GM19324 (cell line): ENCODE measurements at regions not wholly inside any gene's neighbourhood (a gene's known extent, or its start where the extent isn't known, plus 50 kb on each side); places are given as distances from the start of the nearest gene placed in this dataset.

Experiments used
- ATAC-seq: cut with Tn5 transposase; IDR thresholded peaks from one replicate; pipeline ENCODE4 v1.9.1; 2021; ENCODE audit warnings: mild to moderate bottlenecking, moderate library complexity; ENCODE audit not compliant: unreplicated experiment, low FRiP score

DNA sequence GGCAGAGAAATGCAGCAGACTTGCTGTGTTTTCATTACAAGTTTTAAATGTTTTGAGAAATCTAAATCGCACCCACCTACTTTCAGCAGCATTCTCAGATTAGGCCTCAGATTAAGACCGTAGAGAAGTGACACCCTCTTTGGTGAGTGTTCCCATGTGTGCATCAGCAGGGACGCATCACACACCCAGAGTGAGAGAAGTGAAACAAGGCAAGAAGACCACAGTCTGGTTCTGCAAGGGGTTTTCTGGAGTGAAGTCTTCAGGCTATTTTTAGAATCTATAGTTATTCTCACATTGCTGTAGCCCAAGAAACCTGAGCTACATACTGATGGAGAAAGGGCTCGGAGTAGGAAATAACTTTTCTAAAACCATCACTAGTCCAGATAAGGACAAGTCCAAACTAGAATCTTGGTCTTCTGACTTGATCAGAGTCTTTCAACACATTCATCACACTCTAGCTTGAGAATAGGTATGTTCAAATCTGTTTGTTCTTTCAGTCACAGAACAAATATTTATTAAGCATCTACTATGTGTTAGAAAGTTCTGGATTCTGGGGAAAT is 1216.6 kb upstream of the PIK3C3 start:
- ATAC-seq: no peak

DNA sequence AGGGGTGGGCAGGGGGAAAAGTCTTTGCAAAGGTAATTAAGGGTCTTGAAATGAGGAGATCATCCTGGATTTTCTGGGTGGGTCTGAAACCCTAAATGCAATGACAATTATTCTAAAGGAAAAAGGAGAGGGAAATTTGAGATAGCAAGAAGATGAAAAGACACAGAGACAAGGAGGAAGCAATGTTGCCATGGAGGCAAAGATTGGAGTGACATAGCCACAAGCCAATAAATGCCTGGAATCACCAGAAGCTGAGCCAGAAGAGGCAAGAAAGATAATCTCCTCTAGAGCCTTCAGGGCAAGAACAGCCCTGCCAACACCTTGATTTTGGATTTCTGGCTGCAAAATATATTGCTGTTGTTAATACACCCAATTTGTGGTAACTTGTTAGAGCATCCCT is 1246.3 kb upstream of the PIK3C3 start:
- no peak for ATAC-seq

DNA sequence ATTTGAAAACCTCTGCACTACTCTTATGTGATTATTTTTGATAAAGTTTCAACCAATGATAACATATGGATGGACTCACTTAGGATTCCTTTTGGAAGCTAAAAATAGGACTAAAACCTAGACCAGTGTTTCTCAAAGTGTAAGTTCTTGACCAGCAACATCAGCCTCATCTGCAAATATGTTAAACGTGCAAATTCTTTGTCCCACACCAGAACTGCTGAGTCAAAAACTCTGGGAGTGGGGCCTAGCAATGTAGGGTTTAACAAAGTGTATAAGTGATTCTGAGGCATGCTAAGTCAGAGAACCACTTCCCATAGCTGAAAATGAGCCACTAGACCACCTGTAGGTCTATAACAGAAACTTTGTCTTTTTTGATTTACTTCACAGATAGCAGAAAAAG is 1247.2 kb upstream of the PIK3C3 start:
- no peak for ATAC-seq

- ATAC-seq: no peak
These were observed 1256.9 kb upstream of the PIK3C3 start for GRCh38 chr18:40698129-40698528.

GRCh38 chr18:40695526-40695925 is 1259.5 kb upstream of the PIK3C3 start:
- ATAC-seq: no peak

- no peak for ATAC-seq
These were observed 1262.2 kb upstream of the PIK3C3 start for GRCh38 chr18:40692871-40693270.

GRCh38 chr18:40690062-40690461 is 1265.0 kb upstream of the PIK3C3 start:
- no peak for ATAC-seq

DNA sequence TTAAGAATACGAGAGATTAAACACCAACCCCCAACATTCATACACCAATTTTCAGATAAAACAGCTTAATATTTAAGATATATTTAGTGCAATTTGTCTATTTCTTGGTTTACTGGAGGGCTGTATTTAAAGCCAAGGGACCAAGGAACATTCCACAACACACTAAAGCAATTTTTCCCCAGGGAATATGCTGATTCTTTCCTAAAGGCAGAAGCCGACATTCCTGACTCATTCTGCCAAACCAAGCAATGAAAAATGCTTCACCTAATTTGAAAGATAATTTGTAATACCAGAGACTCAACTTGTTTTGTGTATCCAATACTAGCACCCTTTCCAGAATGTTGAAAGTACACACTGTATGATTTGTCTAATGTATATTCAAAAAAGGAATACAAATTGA is 1267.6 kb upstream of the PIK3C3 start:
- ATAC-seq: no peak

DNA sequence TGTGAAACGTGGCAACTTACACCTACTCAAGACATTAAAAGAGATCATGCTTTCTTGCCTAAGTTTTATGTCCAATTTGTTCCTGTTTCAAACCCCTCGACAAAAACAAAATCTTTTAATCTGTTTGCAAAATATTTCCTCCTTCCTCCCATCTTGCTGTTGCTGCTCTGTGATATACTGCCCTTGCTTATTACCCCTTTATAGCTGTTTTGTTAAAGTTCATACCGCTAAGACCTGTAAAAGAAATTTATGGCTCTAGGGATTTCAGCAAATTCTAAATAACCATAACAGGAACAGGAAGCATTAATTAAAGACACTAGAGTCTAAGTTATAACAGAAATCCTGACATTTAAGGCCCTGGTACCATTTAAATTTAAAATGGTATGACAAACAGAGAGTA is 1268.2 kb upstream of the PIK3C3 start:
- ATAC-seq: no peak

DNA sequence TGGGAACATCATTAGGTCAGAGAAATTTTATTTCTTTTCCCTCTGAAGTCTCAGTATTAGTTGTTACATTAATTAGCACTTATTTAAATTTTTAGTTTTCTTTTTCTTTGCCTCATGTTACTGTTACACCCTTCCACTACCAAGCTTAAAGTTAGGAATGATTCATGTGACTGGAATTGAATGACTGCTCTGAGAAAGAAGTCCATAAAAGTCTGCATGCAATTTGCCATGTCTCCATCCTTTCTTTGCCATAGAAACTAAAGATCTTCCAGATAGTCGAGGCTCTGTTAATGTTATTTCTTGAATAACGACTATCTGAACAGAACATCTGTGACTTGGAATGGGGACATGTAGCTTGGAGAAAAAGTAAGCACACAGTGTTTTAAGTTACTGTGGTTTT is 1269.8 kb upstream of the PIK3C3 start:
- no peak for ATAC-seq

DNA sequence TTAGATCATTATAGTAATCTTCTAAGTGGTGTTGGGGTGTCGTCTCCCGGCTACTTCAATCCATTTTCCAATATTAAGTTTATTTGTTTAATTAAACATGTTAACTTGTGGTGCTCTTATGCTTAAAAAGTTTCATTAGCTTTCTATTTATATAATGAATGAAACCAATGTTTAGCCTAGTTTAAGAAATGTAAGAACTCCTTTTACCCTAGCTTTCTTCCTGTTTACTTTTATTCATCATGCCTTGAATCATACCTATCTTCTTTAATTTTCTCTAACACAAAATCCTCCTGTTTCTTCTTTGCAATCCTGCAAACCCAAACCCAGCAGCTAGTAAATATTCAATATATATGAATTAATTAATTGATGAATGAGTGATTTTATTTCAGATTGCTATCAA is 1276.7 kb upstream of the PIK3C3 start:
- ATAC-seq: no peak

DNA sequence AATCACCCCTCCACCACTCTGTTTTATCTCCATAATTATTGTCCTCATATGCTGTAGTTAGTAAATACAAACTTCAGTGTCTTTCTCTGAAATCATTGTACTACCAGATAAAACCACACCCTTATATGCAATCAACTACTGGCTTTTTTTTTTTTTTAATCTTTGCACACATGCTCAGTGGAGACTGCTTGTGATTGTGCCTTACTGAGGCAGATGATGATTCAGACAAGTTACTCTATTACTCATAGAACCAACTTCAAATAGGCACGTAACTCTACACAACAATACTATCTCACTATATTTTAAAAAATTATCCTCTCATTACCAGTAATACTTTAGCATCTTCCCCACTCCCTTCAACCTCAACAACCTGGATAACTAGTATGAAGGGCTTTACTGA is 1278.4 kb upstream of the PIK3C3 start:
- ATAC-seq: no peak

- ATAC-seq: no peak
These were observed 1281.9 kb upstream of the PIK3C3 start for GRCh38 chr18:40673150-40673549.

- no peak for ATAC-seq
These were observed 1282.4 kb upstream of the PIK3C3 start for GRCh38 chr18:40672590-40672989.

GRCh38 chr18:40670668-40671375 is 1284.2 kb upstream of the PIK3C3 start:
- ATAC-seq: no peak

DNA sequence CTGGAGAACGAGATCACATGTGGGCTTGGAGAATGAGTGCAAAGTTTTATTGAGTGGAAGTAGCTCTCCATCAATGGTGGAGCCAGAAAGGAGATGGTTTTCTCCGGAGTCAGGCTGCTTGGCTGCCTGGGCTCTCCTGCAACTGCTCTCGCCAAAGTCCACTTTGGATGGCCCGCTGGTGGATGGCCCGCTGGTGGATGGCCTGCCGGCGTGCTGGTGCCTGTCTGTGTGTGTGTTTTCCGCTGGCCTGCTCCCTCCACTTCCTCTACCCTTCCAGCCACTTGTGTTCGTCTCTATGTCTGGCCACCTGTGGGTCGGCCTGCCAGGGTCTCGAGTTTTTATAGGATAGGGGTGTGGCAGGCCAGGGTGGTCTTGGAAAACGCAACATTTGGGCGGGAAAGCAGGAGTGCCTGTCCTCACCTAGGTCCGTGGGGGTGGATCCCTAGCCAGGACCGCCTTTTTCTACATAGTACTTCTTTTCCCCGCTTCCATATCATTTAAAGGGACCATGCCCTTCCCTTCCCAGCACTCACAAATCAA is 1292.1 kb upstream of the PIK3C3 start:
- ATAC-seq: no peak

GRCh38 chr18:40653682-40654081 is 1301.4 kb upstream of the PIK3C3 start:
- no peak for ATAC-seq

DNA sequence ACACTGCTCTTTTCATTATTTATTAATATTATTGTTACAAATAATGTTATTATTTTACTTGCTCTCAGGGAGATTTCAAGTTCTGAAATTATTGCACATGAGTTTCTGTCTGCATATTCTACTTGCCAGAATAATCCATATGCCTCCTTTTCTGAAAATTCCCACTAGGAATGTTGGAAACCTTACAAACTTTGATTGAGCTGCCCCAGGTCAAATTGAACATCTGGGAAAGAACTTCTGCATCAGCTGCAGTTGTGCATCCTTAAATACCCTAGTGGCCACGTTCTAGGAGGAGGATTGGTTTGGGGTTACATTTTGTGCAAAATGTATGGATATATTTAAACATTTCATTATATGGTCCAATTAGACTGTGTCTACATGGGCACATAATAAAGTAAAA is 1302.7 kb upstream of the PIK3C3 start:
- ATAC-seq: no peak

DNA sequence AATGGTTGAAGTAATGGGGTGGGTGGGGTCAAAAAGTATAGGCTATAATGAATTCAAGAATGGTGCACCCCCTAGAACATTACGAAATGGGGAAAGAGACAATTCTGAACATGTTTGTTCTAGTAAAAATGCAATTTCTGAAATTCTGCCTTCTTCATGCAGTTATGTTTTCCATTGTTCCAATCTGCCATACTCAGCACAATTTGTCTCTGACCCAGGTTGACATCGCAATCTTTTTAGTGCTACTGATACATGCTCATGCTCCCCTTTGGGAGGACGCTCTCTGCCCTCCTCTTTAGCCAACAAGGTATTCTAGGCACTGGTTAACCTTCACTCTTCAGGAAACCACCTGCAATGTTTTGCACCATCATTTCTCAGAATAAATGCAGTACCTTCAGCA is 1303.9 kb upstream of the PIK3C3 start:
- no peak for ATAC-seq

DNA sequence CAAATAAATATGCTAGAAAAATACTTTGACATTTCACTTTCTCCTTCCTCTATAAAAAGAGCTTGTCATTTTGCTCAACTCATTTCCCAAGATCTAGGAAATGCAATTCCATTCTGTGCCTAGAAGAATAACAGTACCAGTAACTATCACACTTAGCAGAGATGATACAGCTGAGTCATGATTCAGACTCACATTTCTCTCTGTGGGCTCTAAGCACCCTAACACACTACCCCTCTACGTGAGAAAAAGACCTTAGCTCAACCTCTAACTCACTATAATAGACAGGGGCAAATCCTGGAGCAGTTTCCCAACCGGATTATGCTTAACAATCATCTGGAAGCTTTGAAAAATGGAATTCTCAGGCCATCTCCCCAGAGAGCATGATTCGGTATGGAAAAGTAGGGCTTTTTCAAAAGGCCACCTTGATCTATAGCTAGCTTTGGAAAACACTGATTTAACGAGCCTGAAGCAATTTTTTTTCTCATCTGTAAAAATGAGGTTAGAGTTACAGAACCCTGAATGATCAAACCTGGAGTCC is 1312.3 kb upstream of the PIK3C3 start:
- ATAC-seq: no peak

GRCh38 chr18:40631319-40631718 is 1323.7 kb upstream of the PIK3C3 start:
- ATAC-seq: no peak

GRCh38 chr18:40630496-40630895 is 1324.5 kb upstream of the PIK3C3 start:
- ATAC-seq: no peak
